ENCODE measurements at regions not wholly inside any gene's neighbourhood (a gene's known extent, or its start where the extent isn't known, plus 50 kb on each side); places are given as distances from the start of the nearest gene placed in this dataset.
"Not testable (repeated sequence)": the region's sequence is repeated elsewhere in the genome, so short reads cannot be mapped to it uniquely, and the experiment has no call there.

DNA sequence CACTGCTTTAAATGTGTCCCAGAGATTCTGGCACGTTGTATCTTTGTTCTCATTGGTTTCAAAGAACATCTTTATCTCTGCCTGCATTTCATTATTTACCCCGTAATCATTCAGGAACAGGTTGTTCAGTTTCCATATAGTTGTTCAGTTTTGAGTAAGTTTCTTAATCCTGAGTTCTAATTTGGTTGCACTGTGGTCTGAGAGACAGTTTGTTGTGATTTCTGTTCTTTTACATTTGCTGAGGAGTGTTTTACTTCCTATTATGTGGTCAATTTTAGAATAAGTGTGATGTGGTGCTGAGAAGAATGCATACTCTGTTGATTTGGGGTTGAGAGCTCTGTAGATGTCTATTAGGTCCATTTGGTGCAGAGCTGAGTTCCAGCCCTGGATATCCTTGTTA lies 148.1 kb downstream of the VSIG4 start:
- DNase-seq (ENCODE audit: low spot score); intact Hi-C loops (cut with DNase I): not testable (repeated sequence)

- intact Hi-C loops (cut with DNase I); DNase-seq (ENCODE audit: low spot score): not testable (repeated sequence)
Measured at GRCh38 chrX:65888150-65888549, 151.7 kb downstream of the VSIG4 start.

GRCh38 chrX:65883556-65883955 lies 156.3 kb downstream of the VSIG4 start:
- intact Hi-C loops (cut with DNase I) = loop anchor here (5.0 kb wide), 1 partner anchor 66 kb away; no protein-coding TSS in a partner anchor
- DNase-seq (ENCODE audit: low spot score) = no peak

DNA sequence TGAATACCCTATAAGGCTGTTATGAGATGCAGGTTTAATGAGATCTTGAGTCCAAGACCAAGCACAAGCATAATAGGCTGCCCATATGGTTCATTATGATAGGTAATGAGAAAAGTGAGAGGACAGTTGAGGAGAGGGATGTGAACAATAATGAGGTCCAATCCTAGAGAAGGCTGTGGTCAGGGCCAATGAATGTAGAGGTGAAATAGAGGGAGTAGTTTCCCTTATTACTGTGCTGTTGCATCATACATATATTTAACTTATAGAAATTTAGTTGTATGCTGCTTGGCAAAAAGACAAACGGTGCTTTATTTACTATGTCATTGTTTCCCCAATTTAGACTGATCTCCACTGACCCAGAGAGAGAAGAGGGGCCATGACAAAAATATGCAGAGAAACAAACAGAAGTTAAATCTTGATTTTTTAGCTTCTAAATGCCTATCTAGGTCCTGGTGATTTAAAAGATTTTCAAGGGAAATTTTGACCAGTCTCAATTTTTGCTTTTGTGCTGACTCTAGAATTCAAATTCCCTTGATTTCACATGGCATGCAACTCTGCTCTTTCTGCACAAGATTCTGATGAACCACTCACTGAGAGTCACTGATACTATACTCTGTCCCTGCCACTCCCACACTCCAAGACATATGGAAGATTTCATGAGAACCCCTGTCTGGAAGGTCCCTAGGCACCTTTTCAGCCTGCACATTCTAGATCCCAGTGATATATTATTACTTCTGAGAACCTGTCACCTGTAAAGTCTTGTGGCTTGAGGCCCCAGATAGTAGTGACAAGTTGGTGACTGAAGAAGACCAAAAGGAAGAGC lies 159.7 kb downstream of the VSIG4 start:
- no peak for DNase-seq (ENCODE audit: low spot score)
- intact Hi-C loops (cut with DNase I) = loop anchor here (5.0 kb wide), 1 partner anchor 63 kb away; no protein-coding TSS in a partner anchor

GRCh38 chrX:65878456-65878855 lies 161.4 kb downstream of the VSIG4 start:
- DNase-seq (ENCODE audit: low spot score) = no peak
- intact Hi-C loops (cut with DNase I) = no loop called here

DNA sequence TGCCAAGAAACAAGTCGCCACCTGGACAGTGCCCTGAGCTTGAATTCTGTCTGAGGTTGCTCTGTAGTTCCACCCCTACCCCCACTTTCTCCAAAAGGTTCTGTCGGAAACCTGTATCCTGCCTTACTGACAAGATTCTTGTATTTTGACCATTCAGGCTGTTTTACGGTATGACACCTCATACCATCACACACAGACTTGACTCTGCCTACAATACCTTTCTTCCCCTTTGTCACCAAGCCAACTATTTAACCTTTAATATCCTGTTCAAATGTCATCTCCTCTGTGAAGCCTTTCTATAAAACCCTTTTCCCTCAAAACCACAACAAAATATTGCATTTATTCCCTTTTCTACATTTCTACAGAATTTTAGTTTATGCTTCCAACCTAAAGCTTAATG lies 161.9 kb downstream of the VSIG4 start:
- intact Hi-C loops (cut with DNase I) = no loop called here
- no peak for DNase-seq (ENCODE audit: low spot score)

GRCh38 chrX:65875614-65876013 lies 164.3 kb downstream of the VSIG4 start:
- DNase-seq (ENCODE audit: low spot score) = not testable (repeated sequence)

DNA sequence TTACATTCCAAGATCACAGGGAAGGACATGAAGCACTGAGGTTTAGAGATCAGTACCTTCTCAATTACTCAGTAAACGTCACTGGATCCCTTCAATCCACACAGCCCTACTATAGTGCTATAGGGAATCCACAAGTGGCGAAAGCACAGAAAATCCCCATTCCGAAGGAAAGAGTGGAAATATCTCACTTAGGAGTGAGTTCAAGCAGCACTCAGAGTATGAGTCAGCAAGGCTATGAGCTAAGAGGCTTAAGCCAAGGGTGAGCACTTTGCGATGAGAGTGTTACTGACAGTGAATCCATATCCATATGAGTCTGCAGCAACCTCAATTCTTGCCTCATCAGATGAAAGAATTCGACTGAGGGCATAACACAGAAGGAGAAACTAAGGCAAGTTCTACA lies 165.1 kb downstream of the VSIG4 start:
- DNase-seq (ENCODE audit: low spot score) = no peak
- intact Hi-C loops (cut with DNase I) = no loop called here

More at GRCh38 chrX:65875614-65876013, 164.3 kb downstream of the VSIG4 start:
- intact Hi-C loops (cut with DNase I) = not testable (repeated sequence)

- intact Hi-C loops (cut with DNase I) = no loop called here
- no peak for DNase-seq (ENCODE audit: low spot score)
Measured at GRCh38 chrX:65874110-65874509, 165.8 kb downstream of the VSIG4 start.

GRCh38 chrX:65873385-65873784 lies 166.5 kb downstream of the VSIG4 start:
- no peak for DNase-seq (ENCODE audit: low spot score)
- intact Hi-C loops (cut with DNase I) = no loop called here

GRCh38 chrX:65871671-65872311 lies 168.1 kb downstream of the VSIG4 start:
- intact Hi-C loops (cut with DNase I) = no loop called here

GRCh38 chrX:65870544-65870943 lies 169.3 kb downstream of the VSIG4 start:
- DNase-seq (ENCODE audit: low spot score); intact Hi-C loops (cut with DNase I): not testable (repeated sequence)

More at GRCh38 chrX:65871671-65872311, 168.1 kb downstream of the VSIG4 start:
- peak; percentile 75 for DNase-seq (ENCODE audit: low spot score)

GRCh38 chrX:65866773-65867172 lies 173.1 kb downstream of the VSIG4 start:
- DNase-seq (ENCODE audit: low spot score) = no peak
- intact Hi-C loops (cut with DNase I) = no loop called here

DNA sequence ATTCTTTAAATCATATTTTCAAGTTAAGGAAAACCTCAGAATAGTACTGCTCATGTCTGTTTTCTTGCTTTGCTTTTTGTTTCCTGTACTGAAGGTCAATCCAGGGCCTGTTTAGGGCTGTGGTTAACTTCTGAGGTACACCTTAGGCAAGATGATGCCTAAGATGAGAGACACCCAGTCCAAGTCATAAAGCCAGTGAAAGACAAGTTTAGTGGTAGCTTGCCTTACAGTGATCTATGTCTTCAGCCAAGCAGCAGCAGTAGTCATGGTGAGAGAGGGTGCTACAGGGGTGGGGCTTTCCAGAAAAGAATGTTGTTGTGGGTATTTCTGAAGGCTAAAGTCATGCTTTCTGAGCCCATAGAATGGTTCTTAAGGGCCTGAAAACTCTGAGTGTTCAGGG lies 173.7 kb downstream of the VSIG4 start:
- intact Hi-C loops (cut with DNase I) = no loop called here
- DNase-seq (ENCODE audit: low spot score) = no peak

GRCh38 chrX:65862638-65863037 lies 177.2 kb downstream of the VSIG4 start:
- intact Hi-C loops (cut with DNase I) = no loop called here

GRCh38 chrX:65859299-65859698 lies 180.6 kb downstream of the VSIG4 start:
- intact Hi-C loops (cut with DNase I) = no loop called here

More at GRCh38 chrX:65862638-65863037, 177.2 kb downstream of the VSIG4 start:
- DNase-seq (ENCODE audit: low spot score) = no peak

GRCh38 chrX:65854437-65854836 lies 185.4 kb downstream of the VSIG4 start:
- intact Hi-C loops (cut with DNase I); DNase-seq (ENCODE audit: low spot score): not testable (repeated sequence)

More at GRCh38 chrX:65859299-65859698, 180.6 kb downstream of the VSIG4 start:
- no peak for DNase-seq (ENCODE audit: low spot score)

GRCh38 chrX:65851306-65851705 lies 183.9 kb downstream of the MSN start:
- intact Hi-C loops (cut with DNase I); DNase-seq (ENCODE audit: low spot score): not testable (repeated sequence)

DNA sequence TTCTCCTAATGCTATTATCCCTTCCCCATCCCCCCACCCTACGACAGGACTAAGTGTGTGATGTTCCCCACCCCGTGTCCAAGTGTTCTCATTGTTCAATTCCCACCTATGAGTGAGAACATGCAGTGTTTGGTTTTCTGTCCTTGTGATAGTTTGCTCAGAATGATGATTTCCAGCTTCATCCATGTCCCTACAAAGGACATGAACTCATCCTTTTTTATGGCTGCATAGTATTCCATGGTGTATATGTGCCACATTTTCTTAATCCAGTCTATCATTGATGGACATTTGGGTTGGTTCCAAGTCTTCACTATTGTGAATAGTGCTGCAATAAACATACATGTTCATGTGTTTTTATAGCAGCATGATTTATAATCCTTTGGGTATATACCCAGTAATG lies 183.4 kb downstream of the MSN start:
- DNase-seq (ENCODE audit: low spot score); intact Hi-C loops (cut with DNase I): not testable (repeated sequence)

DNA sequence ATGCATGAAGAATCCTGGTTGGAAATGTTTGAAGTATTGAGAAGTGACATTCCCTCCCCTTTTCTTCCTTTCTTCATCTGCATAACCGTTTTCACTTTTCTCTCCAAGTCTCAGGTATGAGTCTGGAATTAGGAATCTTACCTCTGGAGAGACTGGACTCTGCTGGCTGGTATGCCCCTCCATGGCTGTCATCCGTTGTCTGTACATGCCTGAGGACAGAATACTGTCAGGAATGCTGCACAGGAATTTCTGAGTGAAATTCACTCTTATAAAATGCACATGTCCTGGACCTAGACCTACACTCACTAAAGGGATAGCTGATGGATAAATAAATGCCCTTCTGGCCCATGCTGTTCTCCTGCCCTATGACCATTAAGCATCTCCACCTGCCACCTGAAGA lies 179.5 kb downstream of the MSN start:
- no peak for DNase-seq (ENCODE audit: low spot score)
- intact Hi-C loops (cut with DNase I) = no loop called here

DNA sequence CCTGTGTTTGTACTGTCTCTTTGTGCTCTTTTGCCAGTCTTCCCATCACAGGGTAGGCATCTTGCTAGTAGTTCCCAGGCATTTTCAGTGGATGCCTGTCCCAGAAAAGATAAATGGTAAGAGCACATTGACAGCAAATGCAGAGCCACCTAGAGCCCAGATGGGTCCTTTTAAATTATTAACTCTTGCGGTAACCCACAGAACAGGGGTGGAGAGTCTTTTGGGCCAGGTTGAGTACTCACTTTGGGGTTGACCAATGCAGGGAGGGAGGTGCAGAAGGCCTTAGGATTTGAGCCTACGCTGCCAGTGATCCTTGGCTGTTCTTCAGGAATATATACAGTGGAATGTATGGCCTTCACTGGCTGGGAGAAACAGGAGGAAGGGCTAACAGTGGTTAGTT lies 173.8 kb downstream of the MSN start:
- intact Hi-C loops (cut with DNase I) = no loop called here
- no peak for DNase-seq (ENCODE audit: low spot score)
